ENCODE measurements at regions not wholly inside any gene's neighbourhood (a gene's known extent, or its start where the extent isn't known, plus 50 kb on each side); places are given as distances from the start of the nearest gene placed in this dataset.

DNA sequence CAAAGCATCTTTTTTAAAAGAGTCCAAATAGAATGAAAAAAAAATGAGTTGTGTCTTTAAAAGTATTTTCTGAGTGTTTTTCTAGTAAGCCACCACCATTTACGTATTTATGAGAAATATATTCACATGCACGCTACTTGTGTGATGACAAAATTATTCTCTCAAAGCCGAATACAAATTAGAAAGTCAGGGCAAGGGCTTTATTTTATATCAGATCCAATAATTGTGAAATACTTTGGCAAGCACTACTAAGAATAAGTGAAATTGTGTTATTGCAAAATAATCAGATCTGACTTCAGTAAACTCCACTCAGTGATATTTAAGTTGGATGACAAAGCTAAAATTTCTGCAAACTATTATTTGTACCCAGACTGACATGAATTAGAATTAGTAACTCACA lies 589.3 kb upstream of the KCNMB2 start:
- no peaks in the 10 kb centered on the region for H3K9me3 ChIP-seq (ENCODE audit: control insufficient read depth in 1 of 2, insufficient read depth in 1 of 2, low read length in 2 of 2)
- intact Hi-C loops (cut with DNase I, micrococcal nuclease): no loop called here
- H3K4me3 ChIP-seq (ENCODE audit: low read length): no peak overlapping the region
- Mint-ChIP-seq H3K4me1 (ENCODE audit: low read depth) (peaks cover 42% of the 10 kb centered on the region), H3K9me3 (peaks cover 3% of the 10 kb centered on the region), H3K36me3 (ENCODE audit: low read depth) (no peaks in the 10 kb centered on the region), H3K27me3 (no peaks in the 10 kb centered on the region), H3K4me3 (no peak overlapping the region), H3K27ac (no peak overlapping the region)
- DNase-seq: no peak
- H3K27me3 ChIP-seq (ENCODE audit: control insufficient read depth in 1 of 2, insufficient read depth in 2 of 2, low read length in 2 of 2): no peaks in the 10 kb centered on the region
- TF ChIP-seq, protein P1, sequence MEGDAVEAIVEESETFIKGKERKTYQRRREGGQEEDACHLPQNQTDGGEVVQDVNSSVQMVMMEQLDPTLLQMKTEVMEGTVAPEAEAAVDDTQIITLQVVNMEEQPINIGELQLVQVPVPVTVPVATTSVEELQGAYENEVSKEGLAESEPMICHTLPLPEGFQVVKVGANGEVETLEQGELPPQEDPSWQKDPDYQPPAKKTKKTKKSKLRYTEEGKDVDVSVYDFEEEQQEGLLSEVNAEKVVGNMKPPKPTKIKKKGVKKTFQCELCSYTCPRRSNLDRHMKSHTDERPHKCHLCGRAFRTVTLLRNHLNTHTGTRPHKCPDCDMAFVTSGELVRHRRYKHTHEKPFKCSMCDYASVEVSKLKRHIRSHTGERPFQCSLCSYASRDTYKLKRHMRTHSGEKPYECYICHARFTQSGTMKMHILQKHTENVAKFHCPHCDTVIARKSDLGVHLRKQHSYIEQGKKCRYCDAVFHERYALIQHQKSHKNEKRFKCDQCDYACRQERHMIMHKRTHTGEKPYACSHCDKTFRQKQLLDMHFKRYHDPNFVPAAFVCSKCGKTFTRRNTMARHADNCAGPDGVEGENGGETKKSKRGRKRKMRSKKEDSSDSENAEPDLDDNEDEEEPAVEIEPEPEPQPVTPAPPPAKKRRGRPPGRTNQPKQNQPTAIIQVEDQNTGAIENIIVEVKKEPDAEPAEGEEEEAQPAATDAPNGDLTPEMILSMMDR (IDR thresholded peaks at IDR 0.05): no peak
- ChIA-PET POLR2A (no interaction called here), CTCF (no interaction called here)
- peaks cover 20% of the 10 kb centered on the region for H3K4me1 ChIP-seq (ENCODE audit: insufficient read depth, low read length)
- no peak overlapping the region for H3K27ac ChIP-seq (ENCODE audit: low read depth in 1 of 2, low read length in 2 of 2)
- no peak for ATAC-seq (ENCODE audit: poor library complexity)
- no peaks in the 10 kb centered on the region for H3K36me3 ChIP-seq (ENCODE audit: insufficient read depth, low read length)

DNA sequence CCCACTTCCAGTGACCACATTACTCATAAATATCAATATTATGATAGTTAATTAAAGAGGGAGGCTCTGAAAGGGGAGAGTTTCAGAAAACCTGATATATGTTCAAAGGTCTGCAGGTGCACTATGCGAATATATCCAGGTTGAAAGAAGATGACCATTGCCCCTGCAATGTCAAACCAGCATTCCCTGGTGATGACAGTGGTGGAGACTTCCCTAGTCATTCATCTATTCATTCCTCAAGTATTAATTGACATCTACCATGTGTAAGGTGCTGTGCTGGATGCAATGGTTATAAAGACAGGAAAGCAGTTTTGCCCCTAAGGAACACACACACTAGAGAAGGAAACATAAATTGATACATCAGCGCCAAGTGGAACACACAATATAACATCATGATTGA lies 588.3 kb upstream of the KCNMB2 start:
- Histone ChIP-seq H3K4me3 (ENCODE audit: low read length) (no peak overlapping the region), H3K4me1 (ENCODE audit: insufficient read depth, low read length) (peaks cover 20% of the 10 kb centered on the region), H3K9me3 (ENCODE audit: control insufficient read depth in 1 of 2, insufficient read depth in 1 of 2, low read length in 2 of 2) (no peaks in the 10 kb centered on the region), H3K27ac (ENCODE audit: low read depth in 1 of 2, low read length in 2 of 2) (no peak overlapping the region), H3K27me3 (ENCODE audit: control insufficient read depth in 1 of 2, insufficient read depth in 2 of 2, low read length in 2 of 2) (no peaks in the 10 kb centered on the region), H3K36me3 (ENCODE audit: insufficient read depth, low read length) (no peaks in the 10 kb centered on the region)
- H3K36me3 Mint-ChIP-seq (ENCODE audit: low read depth): no peaks in the 10 kb centered on the region
- peaks cover 3% of the 10 kb centered on the region for H3K9me3 Mint-ChIP-seq
- ATAC-seq (ENCODE audit: poor library complexity) (no peak), DNase-seq (no peak)
- TF ChIP-seq, protein P1 (IDR thresholded peaks at IDR 0.05): no peak
- H3K27ac Mint-ChIP-seq: no peak overlapping the region
- ChIA-PET CTCF (no interaction called here), POLR2A (no interaction called here)
- H3K4me3 Mint-ChIP-seq: no peak overlapping the region
- H3K4me1 Mint-ChIP-seq (ENCODE audit: low read depth): peaks cover 33% of the 10 kb centered on the region
- intact Hi-C loops (cut with DNase I, micrococcal nuclease): no loop called here
- H3K27me3 Mint-ChIP-seq: no peaks in the 10 kb centered on the region

DNA sequence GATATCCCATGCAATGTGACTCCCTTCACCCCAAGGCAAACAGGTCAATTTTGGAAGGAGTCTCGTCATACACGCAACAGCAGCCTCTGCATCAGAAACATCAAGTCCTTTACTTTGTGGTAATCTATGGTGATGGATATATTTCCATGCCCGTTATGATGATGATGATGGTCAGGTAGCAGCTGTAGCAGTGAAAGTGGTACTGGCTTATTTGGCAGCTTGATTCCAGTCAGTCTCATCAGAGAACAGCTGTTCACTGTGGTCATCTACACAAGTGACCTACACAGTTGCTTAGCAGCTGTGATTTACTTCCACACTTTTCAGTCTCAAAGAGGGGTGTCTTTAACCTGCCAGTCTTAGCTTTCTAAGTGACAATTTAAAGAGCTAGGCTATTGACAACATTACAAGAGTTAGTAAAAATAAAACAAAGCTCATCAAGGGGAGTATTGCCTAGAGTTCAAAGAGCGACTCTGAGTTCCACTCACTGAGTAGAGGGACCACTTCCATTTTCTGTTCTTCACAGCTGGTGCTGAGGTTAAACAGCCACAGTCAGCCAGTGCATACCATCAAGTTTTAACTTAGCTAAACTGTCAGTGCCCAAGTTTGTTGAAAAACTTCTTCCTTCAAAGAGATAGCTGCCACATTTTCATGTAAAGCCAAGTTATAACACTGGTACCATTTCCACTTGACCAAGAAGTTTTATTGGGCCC lies 587.4 kb upstream of the KCNMB2 start:
- peaks cover 24% of the 10 kb centered on the region for H3K4me1 Mint-ChIP-seq (ENCODE audit: low read depth)
- H3K27ac Mint-ChIP-seq: no peak overlapping the region
- H3K4me3 ChIP-seq (ENCODE audit: low read length): no peak overlapping the region
- H3K36me3 ChIP-seq (ENCODE audit: insufficient read depth, low read length): no peaks in the 10 kb centered on the region
- H3K9me3 Mint-ChIP-seq: peaks cover 3% of the 10 kb centered on the region
- intact Hi-C loops (cut with DNase I, micrococcal nuclease): no loop called here
- peaks cover 15% of the 10 kb centered on the region for H3K4me1 ChIP-seq (ENCODE audit: insufficient read depth, low read length)
- ATAC-seq (ENCODE audit: poor library complexity) (no peak), DNase-seq (no peak)
- H3K36me3 Mint-ChIP-seq (ENCODE audit: low read depth): no peaks in the 10 kb centered on the region
- H3K4me3 Mint-ChIP-seq: no peak overlapping the region
- no peak overlapping the region for H3K27ac ChIP-seq (ENCODE audit: low read depth in 1 of 2, low read length in 2 of 2)
- TF ChIP-seq, protein P1 (IDR thresholded peaks at IDR 0.05): no peak
- H3K27me3 ChIP-seq (ENCODE audit: control insufficient read depth in 1 of 2, insufficient read depth in 2 of 2, low read length in 2 of 2): no peaks in the 10 kb centered on the region
- H3K9me3 ChIP-seq (ENCODE audit: control insufficient read depth in 1 of 2, insufficient read depth in 1 of 2, low read length in 2 of 2): no peaks in the 10 kb centered on the region
- H3K27me3 Mint-ChIP-seq: no peaks in the 10 kb centered on the region
- POLR2A ChIA-PET: no interaction called here
- CTCF ChIA-PET: interaction anchor here (1.0 kb wide), 1 partner anchor 8 kb away, joined by 3 read pairs; no protein-coding TSS in a partner anchor
